GM12892 (cell line): ENCODE measurements at regions not wholly inside any gene's neighbourhood (a gene's known extent, or its start where the extent isn't known, plus 50 kb on each side); places are given as distances from the start of the nearest gene placed in this dataset.

Source experiments
- POLR2A ChIP-seq: IDR thresholded peaks from 2 replicates; pipeline ENCODE4 v1.6.1; 2011; ENCODE audit warnings: low read depth, low read length, control low read depth
- POLR2AphosphoS5 ChIP-seq: IDR thresholded peaks from 2 replicates; pipeline ENCODE4 v1.6.1; 2011; ENCODE audit warnings: low read depth, low read length, control low read depth
- TAF1 ChIP-seq: IDR thresholded peaks from 2 replicates; pipeline ENCODE4 v1.6.1; 2011; ENCODE audit warnings: low read depth, mild to moderate bottlenecking, control low read depth, low read length, borderline replicate concordance

- TF ChIP-seq POLR2A, result no peak
- TF ChIP-seq POLR2AphosphoS5, result no peak
- TF ChIP-seq TAF1, result no peak
Measured at GRCh38 chr3:117656391-117656790, 946.8 kb downstream of the TUSC7 start.
